ENCODE measurements at regions not wholly inside any gene's neighbourhood (a gene's known extent, or its start where the extent isn't known, plus 50 kb on each side); places are given as distances from the start of the nearest gene placed in this dataset.

DNA sequence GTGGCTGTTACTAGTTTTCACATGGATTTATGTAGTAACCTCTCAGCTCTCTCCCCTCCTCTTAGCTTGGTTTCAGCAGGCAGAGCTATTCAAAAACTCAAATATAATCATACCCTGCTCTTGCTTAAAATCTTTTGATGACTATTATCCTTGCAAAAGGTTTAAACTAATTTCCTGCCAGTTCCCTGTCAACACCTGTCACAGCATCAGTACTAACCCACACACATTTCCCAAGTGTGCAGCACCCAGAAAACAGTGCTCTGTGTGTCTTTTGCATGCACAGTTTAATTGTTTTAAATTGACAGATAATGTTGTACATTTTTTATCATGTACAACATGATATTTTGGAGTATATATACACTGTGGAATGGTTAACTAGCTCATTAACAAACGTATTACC lies 202.0 kb downstream of the PAPSS1 start:
- Mint-ChIP-seq H3K9me3 (peaks cover 0 to 14% (median 5%) of the 10 kb centered on the region in 7 donors), H3K4me1 (no peaks in the 10 kb centered on the region), H3K27ac (no peak overlapping the region), H3K36me3 (no peaks in the 10 kb centered on the region), H3K27me3 (ENCODE audit: low read depth in 3 of 3) (peaks cover 0 to 3% (median 2%) of the 10 kb centered on the region in 3 donors), H3K4me3 (no peak overlapping the region)
- Histone ChIP-seq H3K9me3 (replicated peaks in 1 of 2; ENCODE audit: control insufficient read depth in 1 of 2, insufficient read depth in 1 of 2, low read length in 2 of 2) (peaks cover 9 to 13% of the 10 kb centered on the region in 2 donors), H3K27ac (ENCODE audit: low read depth in 1 of 2, low read length in 2 of 2) (no peak overlapping the region), H4K20me1 (ENCODE audit: insufficient read depth, low read length) (no peaks in the 10 kb centered on the region), H3K36me3 (replicated peaks in 1 of 2; ENCODE audit: control insufficient read depth in 1 of 2, insufficient read depth in 2 of 2, low read length in 2 of 2) (no peaks in the 10 kb centered on the region), H3K4me1 (ENCODE audit: control insufficient read depth in 1 of 2, insufficient read depth in 2 of 2, low read length in 2 of 2) (no peaks in the 10 kb centered on the region), H3K9ac (ENCODE audit: insufficient read depth, low read length, poor library complexity, severe bottlenecking) (no peak overlapping the region), H3K4me3 (replicated peaks in 1 of 3; ENCODE audit: low read depth in 2 of 3, low read length in 3 of 3) (no peak overlapping the region), H3K79me2 (ENCODE audit: insufficient read depth, low read length) (no peaks in the 10 kb centered on the region), H3K27me3 (ENCODE audit: control insufficient read depth in 2 of 2, insufficient read depth in 2 of 2, low read length in 2 of 2) (no peaks in the 10 kb centered on the region), H2AFZ (ENCODE audit: insufficient read depth, low read depth, low read length, poor library complexity, severe bottlenecking) (no peak overlapping the region), H3K4me2 (replicated peaks; ENCODE audit: extremely low read depth, low read length, poor library complexity, severe bottlenecking) (no peak overlapping the region)
- TF ChIP-seq, protein P1, sequence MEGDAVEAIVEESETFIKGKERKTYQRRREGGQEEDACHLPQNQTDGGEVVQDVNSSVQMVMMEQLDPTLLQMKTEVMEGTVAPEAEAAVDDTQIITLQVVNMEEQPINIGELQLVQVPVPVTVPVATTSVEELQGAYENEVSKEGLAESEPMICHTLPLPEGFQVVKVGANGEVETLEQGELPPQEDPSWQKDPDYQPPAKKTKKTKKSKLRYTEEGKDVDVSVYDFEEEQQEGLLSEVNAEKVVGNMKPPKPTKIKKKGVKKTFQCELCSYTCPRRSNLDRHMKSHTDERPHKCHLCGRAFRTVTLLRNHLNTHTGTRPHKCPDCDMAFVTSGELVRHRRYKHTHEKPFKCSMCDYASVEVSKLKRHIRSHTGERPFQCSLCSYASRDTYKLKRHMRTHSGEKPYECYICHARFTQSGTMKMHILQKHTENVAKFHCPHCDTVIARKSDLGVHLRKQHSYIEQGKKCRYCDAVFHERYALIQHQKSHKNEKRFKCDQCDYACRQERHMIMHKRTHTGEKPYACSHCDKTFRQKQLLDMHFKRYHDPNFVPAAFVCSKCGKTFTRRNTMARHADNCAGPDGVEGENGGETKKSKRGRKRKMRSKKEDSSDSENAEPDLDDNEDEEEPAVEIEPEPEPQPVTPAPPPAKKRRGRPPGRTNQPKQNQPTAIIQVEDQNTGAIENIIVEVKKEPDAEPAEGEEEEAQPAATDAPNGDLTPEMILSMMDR (IDR thresholded peaks at IDR 0.05) = no peak
- intact Hi-C loops (cut with micrococcal nuclease) = no loop called here
- whole genome bisulfite sequencing (ENCODE audit: insufficient coverage) = no CpG with 5 or more reads among the region's 1 CpG
- no peak for DNase-seq

DNA sequence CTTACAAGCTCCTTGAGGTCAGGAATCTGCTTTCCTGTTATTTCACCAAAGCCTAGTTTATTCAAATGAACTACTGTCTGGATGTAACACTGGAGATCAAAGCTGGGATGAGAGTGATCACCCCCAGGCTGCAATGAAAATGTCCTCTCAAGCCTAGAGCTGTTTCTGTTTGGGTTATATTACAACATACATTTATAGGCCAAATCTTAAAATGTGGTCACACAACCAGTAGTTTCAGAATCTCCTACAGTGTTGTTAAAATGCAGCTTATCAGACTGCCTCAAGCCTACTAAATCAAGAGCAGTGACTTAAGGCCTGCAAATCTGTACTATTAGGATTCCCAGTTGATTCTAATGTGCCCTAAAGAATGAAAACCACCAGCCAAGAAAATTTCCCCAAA lies 207.5 kb downstream of the PAPSS1 start:
- Histone ChIP-seq H3K36me3 (replicated peaks in 1 of 2; ENCODE audit: control insufficient read depth in 1 of 2, insufficient read depth in 2 of 2, low read length in 2 of 2) (no peaks in the 10 kb centered on the region), H3K79me2 (ENCODE audit: insufficient read depth, low read length) (no peaks in the 10 kb centered on the region), H3K4me2 (replicated peaks; ENCODE audit: extremely low read depth, low read length, poor library complexity, severe bottlenecking) (no peak overlapping the region), H3K4me1 (ENCODE audit: control insufficient read depth in 1 of 2, insufficient read depth in 2 of 2, low read length in 2 of 2) (no peaks in the 10 kb centered on the region), H3K9me3 (replicated peaks in 1 of 2; ENCODE audit: control insufficient read depth in 1 of 2, insufficient read depth in 1 of 2, low read length in 2 of 2) (peaks cover 9 to 13% of the 10 kb centered on the region in 2 donors), H4K20me1 (ENCODE audit: insufficient read depth, low read length) (no peaks in the 10 kb centered on the region), H3K4me3 (replicated peaks in 1 of 3; ENCODE audit: low read depth in 2 of 3, low read length in 3 of 3) (no peak overlapping the region), H3K27ac (ENCODE audit: low read depth in 1 of 2, low read length in 2 of 2) (no peak overlapping the region), H3K9ac (ENCODE audit: insufficient read depth, low read length, poor library complexity, severe bottlenecking) (no peak overlapping the region), H3K27me3 (ENCODE audit: control insufficient read depth in 2 of 2, insufficient read depth in 2 of 2, low read length in 2 of 2) (no peaks in the 10 kb centered on the region), H2AFZ (ENCODE audit: insufficient read depth, low read depth, low read length, poor library complexity, severe bottlenecking) (no peak overlapping the region)
- H3K36me3 Mint-ChIP-seq = no peaks in the 10 kb centered on the region
- no peak overlapping the region for H3K27ac Mint-ChIP-seq
- no peaks in the 10 kb centered on the region for H3K4me1 Mint-ChIP-seq
- DNase-seq = no peak
- no peak overlapping the region for H3K4me3 Mint-ChIP-seq
- peaks cover 0 to 3% (median 2%) of the 10 kb centered on the region in 3 donors for H3K27me3 Mint-ChIP-seq (ENCODE audit: low read depth in 3 of 3)
- TF ChIP-seq, protein P1 (IDR thresholded peaks at IDR 0.05) = no peak
- H3K9me3 Mint-ChIP-seq = peaks cover 0 to 12% (median 5%) of the 10 kb centered on the region in 7 donors
- intact Hi-C loops (cut with micrococcal nuclease) = no loop called here
